ENCODE measurements at regions not wholly inside any gene's neighbourhood (a gene's known extent, or its start where the extent isn't known, plus 50 kb on each side); places are given as distances from the start of the nearest gene placed in this dataset.
A peak's percentile ranks its signal among the peaks of the same experiment; 100 is the strongest.

DNA sequence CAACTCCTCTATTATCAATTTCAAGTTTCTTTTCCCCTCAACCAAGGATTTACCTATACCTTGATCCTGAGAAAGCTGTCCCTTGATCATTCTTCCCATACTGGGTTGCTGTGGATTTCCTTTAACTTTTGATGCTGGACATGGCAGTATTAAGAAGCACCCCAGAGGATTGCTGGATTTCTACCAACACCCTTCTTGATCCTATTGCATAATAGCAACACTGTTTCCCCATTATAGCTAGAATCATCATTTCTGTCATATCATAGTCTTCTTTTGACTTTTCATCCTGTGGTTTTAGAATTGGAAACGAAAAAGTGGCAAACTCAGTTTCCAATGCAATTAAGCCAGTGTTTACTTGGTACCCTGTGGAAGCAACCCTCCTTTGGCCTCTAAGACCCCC is 154.9 kb downstream of the ARRDC3 start:
- TF ChIP-seq, protein P1, sequence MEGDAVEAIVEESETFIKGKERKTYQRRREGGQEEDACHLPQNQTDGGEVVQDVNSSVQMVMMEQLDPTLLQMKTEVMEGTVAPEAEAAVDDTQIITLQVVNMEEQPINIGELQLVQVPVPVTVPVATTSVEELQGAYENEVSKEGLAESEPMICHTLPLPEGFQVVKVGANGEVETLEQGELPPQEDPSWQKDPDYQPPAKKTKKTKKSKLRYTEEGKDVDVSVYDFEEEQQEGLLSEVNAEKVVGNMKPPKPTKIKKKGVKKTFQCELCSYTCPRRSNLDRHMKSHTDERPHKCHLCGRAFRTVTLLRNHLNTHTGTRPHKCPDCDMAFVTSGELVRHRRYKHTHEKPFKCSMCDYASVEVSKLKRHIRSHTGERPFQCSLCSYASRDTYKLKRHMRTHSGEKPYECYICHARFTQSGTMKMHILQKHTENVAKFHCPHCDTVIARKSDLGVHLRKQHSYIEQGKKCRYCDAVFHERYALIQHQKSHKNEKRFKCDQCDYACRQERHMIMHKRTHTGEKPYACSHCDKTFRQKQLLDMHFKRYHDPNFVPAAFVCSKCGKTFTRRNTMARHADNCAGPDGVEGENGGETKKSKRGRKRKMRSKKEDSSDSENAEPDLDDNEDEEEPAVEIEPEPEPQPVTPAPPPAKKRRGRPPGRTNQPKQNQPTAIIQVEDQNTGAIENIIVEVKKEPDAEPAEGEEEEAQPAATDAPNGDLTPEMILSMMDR (IDR thresholded peaks at IDR 0.05) = no peak

DNA sequence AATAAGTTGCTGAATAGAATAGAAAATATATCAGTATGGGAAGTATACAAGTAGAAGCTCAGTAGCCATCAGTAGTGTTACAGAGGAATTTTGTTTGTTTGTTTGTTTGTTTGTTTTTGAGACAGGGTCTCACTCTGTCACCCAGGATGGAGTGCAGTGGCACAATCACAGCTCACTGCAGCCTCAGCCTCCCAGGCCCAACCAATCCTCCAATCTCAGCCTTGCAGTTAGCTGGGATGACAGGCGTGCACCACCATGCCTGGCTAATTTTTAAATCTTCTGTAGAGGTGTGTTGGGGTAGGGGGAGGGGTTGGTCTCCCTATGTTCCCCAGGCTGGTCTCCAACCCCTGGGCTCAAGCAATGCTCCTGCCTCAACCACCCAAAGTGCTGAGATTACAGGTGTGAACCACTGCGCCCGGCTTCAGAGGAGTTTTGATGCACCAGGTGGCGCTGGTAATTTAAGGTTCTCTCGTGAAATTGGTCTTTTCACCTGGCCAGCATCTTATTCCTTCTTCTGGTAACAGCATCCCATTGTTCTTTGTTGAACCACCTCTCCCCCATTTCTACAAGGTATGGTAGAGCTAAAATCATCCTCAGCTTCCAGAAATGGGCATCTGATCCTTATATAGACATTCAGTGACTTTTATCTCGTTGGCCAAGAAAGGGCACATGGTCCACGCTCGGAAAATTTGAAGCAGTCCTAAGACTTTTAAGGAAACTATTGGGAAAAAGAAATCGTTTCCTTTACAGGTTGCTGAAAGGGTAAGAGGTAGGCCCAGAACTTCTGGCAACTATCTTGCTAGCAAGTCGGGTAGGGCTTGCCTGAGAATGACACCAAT is 157.1 kb downstream of the ARRDC3 start:
- TF ChIP-seq, protein P1 (IDR thresholded peaks at IDR 0.05) = peak; percentile 61

DNA sequence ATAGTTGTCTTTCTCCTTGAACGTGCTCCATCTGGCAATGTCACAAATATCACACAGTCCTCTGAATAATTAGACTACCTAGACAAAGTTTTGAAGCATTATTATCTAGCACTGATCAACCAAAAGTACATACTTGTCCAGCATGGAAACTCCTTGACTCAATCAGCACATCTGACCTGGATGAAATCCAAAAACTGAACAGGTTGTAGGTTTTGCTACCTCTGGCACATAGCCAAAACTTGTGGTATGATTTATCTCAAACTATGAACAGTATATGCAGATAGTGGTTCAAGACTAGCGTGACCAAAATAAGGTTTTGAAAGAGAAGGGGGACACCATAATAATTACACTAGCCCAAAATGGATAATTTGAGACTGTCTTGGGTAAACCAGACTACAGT is 158.1 kb downstream of the ARRDC3 start:
- TF ChIP-seq, protein P1 (IDR thresholded peaks at IDR 0.05) = no peak

DNA sequence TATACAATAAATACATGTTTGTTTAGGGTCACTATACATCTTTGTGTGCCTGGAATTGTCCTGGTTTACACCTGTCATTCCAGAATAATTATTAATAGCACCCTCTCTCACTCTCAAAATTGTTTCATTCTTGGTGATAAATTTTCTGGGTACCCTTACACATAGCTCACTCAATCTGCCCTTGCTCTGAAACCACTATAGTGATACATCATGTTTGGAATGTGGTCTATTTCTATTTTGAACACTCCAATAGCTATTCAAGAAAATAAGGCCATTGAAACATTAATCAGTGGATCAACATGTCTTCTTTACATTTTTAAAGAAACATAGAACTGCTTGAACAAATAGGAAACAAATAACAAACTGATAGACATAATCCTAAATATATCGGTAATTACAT is 158.7 kb downstream of the ARRDC3 start:
- TF ChIP-seq, protein P1 (IDR thresholded peaks at IDR 0.05) = no peak

DNA sequence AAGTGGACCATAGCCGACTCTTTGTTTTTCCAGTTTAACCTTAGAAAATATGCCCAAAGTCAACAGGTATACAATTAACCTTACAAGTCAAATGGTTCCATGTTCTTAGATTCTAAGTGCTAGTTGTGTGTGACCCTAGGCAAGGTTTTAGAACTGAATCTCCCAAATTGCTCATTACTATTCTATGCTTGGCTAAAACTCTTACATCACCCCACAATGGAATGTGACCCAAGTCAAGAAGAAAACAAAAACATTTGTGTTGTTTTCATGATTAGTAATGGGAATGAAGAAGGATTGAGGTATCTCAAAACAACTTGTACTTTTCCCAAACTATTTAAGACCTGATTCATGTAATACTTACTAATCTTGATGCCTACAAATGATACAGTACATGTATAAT is 159.2 kb downstream of the ARRDC3 start:
- TF ChIP-seq, protein P1 (IDR thresholded peaks at IDR 0.05) = no peak

DNA sequence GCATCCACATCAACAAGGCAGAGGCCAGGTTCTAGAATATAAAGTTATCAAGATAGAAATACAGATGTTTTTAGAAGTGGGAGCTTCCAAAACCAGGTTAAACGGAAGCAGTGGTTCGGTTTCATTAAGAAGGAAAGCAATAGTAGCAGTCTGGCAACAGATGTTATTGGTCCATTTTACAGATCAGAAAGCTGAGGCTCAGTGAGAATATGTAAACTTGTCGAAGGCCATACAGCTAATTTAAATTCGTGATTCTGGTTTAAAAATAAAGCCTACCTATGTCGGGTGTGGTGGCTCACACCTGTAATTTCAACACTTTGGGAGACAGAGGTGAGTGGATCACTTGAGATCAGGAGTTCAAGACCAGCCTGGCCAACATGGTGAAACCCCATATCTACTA is 160.6 kb downstream of the ARRDC3 start:
- TF ChIP-seq, protein P1 (IDR thresholded peaks at IDR 0.05) = no peak

DNA sequence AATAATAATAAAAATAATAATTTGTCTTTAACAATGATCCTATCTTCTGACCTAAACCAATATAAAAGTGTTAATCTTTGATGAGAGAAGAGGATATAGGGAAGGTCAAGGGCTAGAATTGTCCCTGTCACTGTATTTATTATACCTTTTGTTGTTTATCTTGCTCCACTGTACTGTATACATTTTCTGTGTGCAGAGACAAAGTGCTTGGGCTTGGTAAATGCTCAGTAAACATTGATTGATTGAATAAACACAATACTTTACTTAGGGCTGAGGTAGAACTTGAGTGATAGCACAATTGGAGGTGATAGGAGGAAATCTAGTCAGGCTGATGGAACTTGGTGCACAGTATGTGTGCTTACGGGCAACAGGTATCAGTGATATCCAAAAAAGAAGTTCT is 161.2 kb downstream of the ARRDC3 start:
- TF ChIP-seq, protein P1 (IDR thresholded peaks at IDR 0.05) = no peak
